ENCODE measurements at regions not wholly inside any gene's neighbourhood (a gene's known extent, or its start where the extent isn't known, plus 50 kb on each side); places are given as distances from the start of the nearest gene placed in this dataset.

- no peak for TF ChIP-seq CTCF (IDR thresholded peaks at IDR 0.05; ENCODE audit: insufficient read depth, low read length, missing control alignments)
- DNase-seq (ENCODE audit: low read depth, low spot score): no peak
These were observed 133.1 kb upstream of the CPNE4 start for GRCh38 chr3:132167870-132168269.

GRCh38 chr3:132174500-132174899 lies 139.7 kb upstream of the CPNE4 start:
- no peak for TF ChIP-seq CTCF (IDR thresholded peaks at IDR 0.05; ENCODE audit: insufficient read depth, low read length, missing control alignments)
- POLR2A ChIA-PET: no interaction called here
- no peak for DNase-seq (ENCODE audit: low read depth, low spot score)
- H3K4me3 ChIP-seq (ENCODE audit: low read depth, low read length): no peak overlapping the region
- CTCF ChIA-PET: interaction anchor here (14.9 kb wide), 1 partner anchor 138 kb away, joined by 454 read pairs; the partner anchor contains the start of gene CPNE4

More at GRCh38 chr3:132167870-132168269, 133.1 kb upstream of the CPNE4 start:
- CTCF ChIA-PET: no interaction called here
- no peak overlapping the region for H3K4me3 ChIP-seq (ENCODE audit: low read depth, low read length)
- POLR2A ChIA-PET: no interaction called here

- H3K4me3 ChIP-seq (ENCODE audit: low read depth, low read length): no peak overlapping the region
- peak; percentile 7 for DNase-seq (ENCODE audit: low read depth, low spot score)
- peak; percentile 24 for TF ChIP-seq CTCF (IDR thresholded peaks at IDR 0.05; ENCODE audit: insufficient read depth, low read length, missing control alignments)
- ChIA-PET CTCF (interaction anchor here (0.8 to 14.9 kb wide), 10 partner anchors 9 to 371 kb away, joined by 3 to 454 read pairs (median 6); partner anchors contain the start of gene CPNE4), POLR2A (no interaction called here)
These were observed 136.8 kb upstream of the ACP3 start for GRCh38 chr3:132180337-132180791.

GRCh38 chr3:132183811-132184210 lies 133.4 kb upstream of the ACP3 start:
- ChIA-PET POLR2A (no interaction called here), CTCF (interaction anchor here (1.4 to 14.9 kb wide), 2 partner anchors 148 to 154 kb away, joined by 8 to 454 read pairs; partner anchors contain the start of gene CPNE4)
- TF ChIP-seq CTCF (IDR thresholded peaks at IDR 0.05; ENCODE audit: insufficient read depth, low read length, missing control alignments): no peak
- DNase-seq (ENCODE audit: low read depth, low spot score): no peak
- no peak overlapping the region for H3K4me3 ChIP-seq (ENCODE audit: low read depth, low read length)

GRCh38 chr3:132187746-132188145 lies 129.5 kb upstream of the ACP3 start:
- CTCF ChIA-PET: interaction anchor here (1.2 to 2.7 kb wide), 3 partner anchors 149 to 158 kb away, joined by 5 to 23 read pairs (median 7); partner anchors contain the start of gene CPNE4
- POLR2A ChIA-PET: no interaction called here
- H3K4me3 ChIP-seq (ENCODE audit: low read depth, low read length): no peak overlapping the region
- TF ChIP-seq CTCF (IDR thresholded peaks at IDR 0.05; ENCODE audit: insufficient read depth, low read length, missing control alignments): no peak
- DNase-seq (ENCODE audit: low read depth, low spot score): no peak

GRCh38 chr3:132189601-132190000 lies 127.6 kb upstream of the ACP3 start:
- TF ChIP-seq CTCF (IDR thresholded peaks at IDR 0.05; ENCODE audit: insufficient read depth, low read length, missing control alignments): no peak
- H3K4me3 ChIP-seq (ENCODE audit: low read depth, low read length): no peak overlapping the region
- POLR2A ChIA-PET: no interaction called here
- CTCF ChIA-PET: interaction anchor here (1.0 to 1.5 kb wide), 3 partner anchors 8 to 155 kb away, joined by 3 to 7 read pairs (median 3); partner anchors contain the start of gene CPNE4
- no peak for DNase-seq (ENCODE audit: low read depth, low spot score)

All from AG04449 (cell line).